ENCODE measurements at regions not wholly inside any gene's neighbourhood (a gene's known extent, or its start where the extent isn't known, plus 50 kb on each side); places are given as distances from the start of the nearest gene placed in this dataset.

DNA sequence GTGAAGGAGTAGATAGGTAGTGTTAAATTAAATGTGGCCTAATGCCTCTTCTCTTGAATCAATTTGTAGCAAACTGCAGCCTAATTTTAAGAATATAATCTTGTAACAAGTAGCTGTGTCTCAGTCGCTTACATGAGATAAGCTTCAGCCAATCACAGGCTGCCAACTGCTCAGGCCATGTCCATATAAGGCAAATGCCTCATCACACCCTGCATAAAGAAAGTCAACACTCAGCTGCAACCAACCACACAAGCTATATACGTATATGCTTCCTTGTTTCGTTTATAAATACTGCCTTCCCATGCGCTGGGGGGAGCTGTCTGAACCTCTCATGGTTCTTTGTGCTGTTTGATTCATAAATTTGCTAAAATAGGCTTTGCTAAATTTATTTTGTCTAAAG is 476.3 kb downstream of the TRIB2 start:
- Histone ChIP-seq H3K27me3 (ENCODE audit: control insufficient read depth in 2 of 2, insufficient read depth in 2 of 2, low read length in 2 of 2) (no peaks in the 10 kb centered on the region), H3K9ac (ENCODE audit: insufficient read depth in 1 of 2, low read depth in 2 of 2, low read length in 2 of 2) (no peak overlapping the region), H3K4me3 (no peak overlapping the region), H3K9me1 (ENCODE audit: control insufficient read depth, insufficient read depth, low read length) (no peaks in the 10 kb centered on the region), H2AFZ (ENCODE audit: low read depth, low read length) (no peak overlapping the region), H3K4me2 (ENCODE audit: insufficient read depth, low read length) (no peak overlapping the region), H3K9me3 (replicated peaks; ENCODE audit: control insufficient read depth, insufficient read depth, low read depth, low read length) (no peaks in the 10 kb centered on the region), H3K79me2 (ENCODE audit: control insufficient read depth, insufficient read depth, low read length) (no peaks in the 10 kb centered on the region), H4K20me1 (replicated peaks; ENCODE audit: control insufficient read depth, insufficient read depth, low read length) (no peaks in the 10 kb centered on the region), H3K36me3 (ENCODE audit: control insufficient read depth, insufficient read depth, low read length) (no peaks in the 10 kb centered on the region), H3K4me1 (replicated peaks in 1 of 2; ENCODE audit: control insufficient read depth in 2 of 2, insufficient read depth in 2 of 2, low read length in 2 of 2) (no peaks in the 10 kb centered on the region), H3K27ac (ENCODE audit: extremely low read depth, low read depth, low read length) (no peak overlapping the region)
- WGBS (ENCODE audit: insufficient coverage, low coverage, missing lambda C conversion rate): 1% methylated on average over 4 of the region's 4 CpGs
- TF ChIP-seq SRF (CRISPR knock-in tag; IDR thresholded peaks at IDR 0.05): peak in 1 of 2 experiments; percentile 31; a peak in 1 of 4 replicates
- no peak for TF ChIP-seq TAF9B (IDR thresholded peaks at IDR 0.05; ENCODE audit: partially characterized antibody)
- in situ Hi-C loops (cut with MboI) (no loop called here), intact Hi-C loops (cut with micrococcal nuclease) (no loop called here)
- no TSS peak for BruUV-seq (replicated peaks)
- DNase-seq (ENCODE audit: extremely low read depth in 1 of 4, low spot score in 3 of 4) (no peak), ATAC-seq (no peak), FAIRE-seq (no peak)
- ChIA-PET CTCF (ENCODE audit: low intra/inter-chr PET ratio) (no interaction called here), POLR2A (no interaction called here)

DNA sequence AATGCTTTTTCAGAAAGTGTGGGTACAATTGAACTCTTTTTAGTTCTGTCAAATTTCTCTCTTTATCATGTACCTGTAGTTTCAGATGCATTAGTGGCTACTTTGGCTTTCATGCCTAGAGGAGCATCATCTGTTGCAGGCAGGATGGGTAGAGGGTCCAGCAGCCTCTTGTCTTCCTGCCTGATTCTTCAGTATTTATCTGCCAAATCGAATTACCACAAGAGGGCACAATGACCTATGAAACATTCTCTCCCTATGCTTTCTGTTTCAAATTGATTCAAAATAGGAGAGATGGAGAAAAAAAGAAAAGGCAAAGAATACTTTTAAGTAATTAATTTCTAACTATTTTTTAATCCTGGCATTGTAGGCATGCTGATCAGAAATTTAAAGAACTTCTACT is 477.2 kb downstream of the TRIB2 start:
- in situ Hi-C loops (cut with MboI): no loop called here
- ChIA-PET POLR2A (no interaction called here), CTCF (ENCODE audit: low intra/inter-chr PET ratio) (no interaction called here)

More for the DNA sequence above, 477.2 kb downstream of the TRIB2 start:
- H3K27ac ChIP-seq (ENCODE audit: extremely low read depth, low read depth, low read length): no peak overlapping the region
- WGBS (ENCODE audit: insufficient coverage, low coverage, missing lambda C conversion rate): 0% methylated on average over 1 of the region's 1 CpG
- no peaks in the 10 kb centered on the region for H3K4me1 ChIP-seq (replicated peaks in 1 of 2; ENCODE audit: control insufficient read depth in 2 of 2, insufficient read depth in 2 of 2, low read length in 2 of 2)
- TF ChIP-seq, protein P1, sequence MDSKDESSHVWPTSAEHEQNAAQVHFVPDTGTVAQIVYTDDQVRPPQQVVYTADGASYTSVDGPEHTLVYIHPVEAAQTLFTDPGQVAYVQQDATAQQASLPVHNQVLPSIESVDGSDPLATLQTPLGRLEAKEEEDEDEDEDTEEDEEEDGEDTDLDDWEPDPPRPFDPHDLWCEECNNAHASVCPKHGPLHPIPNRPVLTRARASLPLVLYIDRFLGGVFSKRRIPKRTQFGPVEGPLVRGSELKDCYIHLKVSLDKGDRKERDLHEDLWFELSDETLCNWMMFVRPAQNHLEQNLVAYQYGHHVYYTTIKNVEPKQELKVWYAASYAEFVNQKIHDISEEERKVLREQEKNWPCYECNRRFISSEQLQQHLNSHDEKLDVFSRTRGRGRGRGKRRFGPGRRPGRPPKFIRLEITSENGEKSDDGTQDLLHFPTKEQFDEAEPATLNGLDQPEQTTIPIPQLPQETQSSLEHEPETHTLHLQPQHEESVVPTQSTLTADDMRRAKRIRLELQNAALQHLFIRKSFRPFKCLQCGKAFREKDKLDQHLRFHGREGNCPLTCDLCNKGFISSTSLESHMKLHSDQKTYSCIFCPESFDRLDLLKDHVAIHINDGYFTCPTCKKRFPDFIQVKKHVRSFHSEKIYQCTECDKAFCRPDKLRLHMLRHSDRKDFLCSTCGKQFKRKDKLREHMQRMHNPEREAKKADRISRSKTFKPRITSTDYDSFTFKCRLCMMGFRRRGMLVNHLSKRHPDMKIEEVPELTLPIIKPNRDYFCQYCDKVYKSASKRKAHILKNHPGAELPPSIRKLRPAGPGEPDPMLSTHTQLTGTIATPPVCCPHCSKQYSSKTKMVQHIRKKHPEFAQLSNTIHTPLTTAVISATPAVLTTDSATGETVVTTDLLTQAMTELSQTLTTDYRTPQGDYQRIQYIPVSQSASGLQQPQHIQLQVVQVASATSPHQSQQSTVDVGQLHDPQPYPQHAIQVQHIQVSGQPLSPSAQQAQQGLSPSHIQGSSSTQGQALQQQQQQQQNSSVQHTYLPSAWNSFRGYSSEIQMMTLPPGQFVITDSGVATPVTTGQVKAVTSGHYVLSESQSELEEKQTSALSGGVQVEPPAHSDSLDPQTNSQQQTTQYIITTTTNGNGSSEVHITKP (IDR thresholded peaks at IDR 0.05; ENCODE audit: partially characterized antibody): no peak
- TF ChIP-seq ZBTB17 (CRISPR knock-in tag; IDR thresholded peaks at IDR 0.05) (no peak), RAD21 (CRISPR knock-in tag; conservative IDR thresholded peaks at IDR 0.05 in 1 of 2, IDR thresholded peaks at IDR 0.05 in 1 of 2) (peak in 1 of 2 experiments; percentile 30; a peak in 1 of 4 replicates), CHD1 (IDR thresholded peaks at IDR 0.05; ENCODE audit: low read length) (no peak), GATAD2A (IDR thresholded peaks at IDR 0.05) (no peak)
- TF ChIP-seq, protein P2, sequence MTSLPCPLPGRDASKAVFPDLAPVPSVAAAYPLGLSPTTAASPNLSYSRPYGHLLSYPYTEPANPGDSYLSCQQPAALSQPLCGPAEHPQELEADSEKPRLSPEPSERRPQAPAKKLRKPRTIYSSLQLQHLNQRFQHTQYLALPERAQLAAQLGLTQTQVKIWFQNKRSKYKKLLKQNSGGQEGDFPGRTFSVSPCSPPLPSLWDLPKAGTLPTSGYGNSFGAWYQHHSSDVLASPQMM (CRISPR knock-in tag; IDR thresholded peaks at IDR 0.05): no peak
- H3K36me3 ChIP-seq (ENCODE audit: control insufficient read depth, insufficient read depth, low read length): no peaks in the 10 kb centered on the region
- FAIRE-seq (no peak), DNase-seq (ENCODE audit: extremely low read depth in 1 of 4, low spot score in 3 of 4) (no peak), ATAC-seq (no peak)
- intact Hi-C loops (cut with micrococcal nuclease): no loop called here
- no peak overlapping the region for H3K4me3 ChIP-seq
- no peaks in the 10 kb centered on the region for H3K9me1 ChIP-seq (ENCODE audit: control insufficient read depth, insufficient read depth, low read length)
- no peaks in the 10 kb centered on the region for H4K20me1 ChIP-seq (replicated peaks; ENCODE audit: control insufficient read depth, insufficient read depth, low read length)
- no peaks in the 10 kb centered on the region for H3K9me3 ChIP-seq (replicated peaks; ENCODE audit: control insufficient read depth, insufficient read depth, low read depth, low read length)
- H3K27me3 ChIP-seq (ENCODE audit: control insufficient read depth in 2 of 2, insufficient read depth in 2 of 2, low read length in 2 of 2): no peaks in the 10 kb centered on the region
- H3K4me2 ChIP-seq (ENCODE audit: insufficient read depth, low read length): no peak overlapping the region
- no peaks in the 10 kb centered on the region for H3K79me2 ChIP-seq (ENCODE audit: control insufficient read depth, insufficient read depth, low read length)
- H2AFZ ChIP-seq (ENCODE audit: low read depth, low read length): no peak overlapping the region
- no peak overlapping the region for H3K9ac ChIP-seq (ENCODE audit: insufficient read depth in 1 of 2, low read depth in 2 of 2, low read length in 2 of 2)
- BruUV-seq (replicated peaks): no TSS peak
